Sigmoid colon (tissue), 6 donors: ENCODE measurements at regions not wholly inside any gene's neighbourhood (a gene's known extent, or its start where the extent isn't known, plus 50 kb on each side); places are given as distances from the start of the nearest gene placed in this dataset.

Experiments used
- DNase-seq: peaks from one replicate; pipeline ENCODE4 v3.0.0-alpha.2; 2019
- H3K27ac ChIP-seq, 4 donors: fragments of 200-600 bp; sonication (generic); one replicate each; pipeline ENCODE4 v1.5.1; 2016 to 2019; ENCODE audit warnings: mild to moderate bottlenecking in 1 of 4
- H3K27me3 ChIP-seq, 3 donors: fragments of 200-600 bp; sonication (generic); one replicate each; pipeline ENCODE4 v1.5.1; 2019; ENCODE audit warnings: mild to moderate bottlenecking in 1 of 3
- H3K36me3 ChIP-seq, 4 donors: fragments of 200-600 bp; sonication (generic); one replicate each; pipeline ENCODE4 v1.5.1; 2016 to 2019
- H3K4me1 ChIP-seq, 4 donors: fragments of 200-600 bp; sonication (generic); one replicate each; pipeline ENCODE4 v1.5.1; 2017 to 2019
- H3K4me3 ChIP-seq, 4 donors: fragments of 200-600 bp; sonication (generic); one replicate each; pipeline ENCODE4 v1.5.1; 2017 to 2019; ENCODE audit warnings: mild to moderate bottlenecking in 2 of 4, moderate library complexity in 1 of 4
- H3K9me3 ChIP-seq, 4 donors: fragments of 200-600 bp in 3 of 4; sonication (generic) in 3 of 4; one replicate each; pipeline versions ENCODE4 v1.5.1 to v1.6.1; 2013 to 2019
- CTCF ChIP-seq, 4 experiments: fragments of 450-650 bp in 3 of 4; fragments of 200-600 bp in 1 of 4; IDR thresholded peaks; one replicate each; pipeline ENCODE4 v1.5.1; 2016 to 2019; ENCODE audit warnings: antibody characterized with exemption in 4 of 4, mild to moderate bottlenecking in 3 of 4, moderate library complexity in 2 of 4
- EP300 ChIP-seq, 4 donors: sonication (generic); formaldehyde crosslinking; IDR thresholded peaks; one replicate each; pipeline ENCODE4 v1.6.1; 2017; ENCODE audit warnings: antibody characterized with exemption in 4 of 4
- POLR2A ChIP-seq, 2 donors: fragments of 450-650 bp; IDR thresholded peaks; one replicate each; pipeline ENCODE4 v1.6.1; 2016; ENCODE audit warnings: antibody characterized with exemption in 2 of 2, mild to moderate bottlenecking in 2 of 2, moderate library complexity in 2 of 2
- POLR2AphosphoS5 ChIP-seq, 4 donors: sonication (generic); formaldehyde crosslinking; IDR thresholded peaks; one replicate each; pipeline ENCODE4 v1.6.1; 2017; ENCODE audit warnings: antibody characterized with exemption in 4 of 4
- WGBS, 2 donors: extraction: QIAGEN DNeasy Blood & Tissue Kit; methylation state at CpG; one replicate each; pipeline ENCODE4 v1.1.7; 2013; 5-methylcytosine and 5-hydroxymethylcytosine counted together
- intact Hi-C: fragments of 100-400 bp; cut with DNase I; formaldehyde crosslinking; loops from one replicate; pipeline ENCODE4 v1.15.1; 2023
- donor health status: healthy with polysubstance abuse.
- donor health status: healthy.

- H3K27ac ChIP-seq, result no peak overlapping the region
- H3K4me3 ChIP-seq, result no peak overlapping the region
- WGBS, 2 donors, result 14 to 75% methylated on average over 1 of the region's 1 CpG
- H3K27me3 ChIP-seq, result no peaks in the 10 kb centered on the region
- DNase-seq, result no peak
- intact Hi-C loops, result no loop called here
- no peak for TF ChIP-seq POLR2AphosphoS5 (IDR thresholded peaks at IDR 0.05)
- TF ChIP-seq CTCF (IDR thresholded peaks at IDR 0.05), result no peak
- TF ChIP-seq EP300 (IDR thresholded peaks at IDR 0.05), result no peak
- TF ChIP-seq POLR2A (IDR thresholded peaks at IDR 0.05), result no peak
- H3K36me3 ChIP-seq, result no peaks in the 10 kb centered on the region
- no peaks in the 10 kb centered on the region for H3K9me3 ChIP-seq
- no peaks in the 10 kb centered on the region for H3K4me1 ChIP-seq
Observed at GRCh38 chr5:167984951-167985350, 306.5 kb upstream of the WWC1 start.

DNA sequence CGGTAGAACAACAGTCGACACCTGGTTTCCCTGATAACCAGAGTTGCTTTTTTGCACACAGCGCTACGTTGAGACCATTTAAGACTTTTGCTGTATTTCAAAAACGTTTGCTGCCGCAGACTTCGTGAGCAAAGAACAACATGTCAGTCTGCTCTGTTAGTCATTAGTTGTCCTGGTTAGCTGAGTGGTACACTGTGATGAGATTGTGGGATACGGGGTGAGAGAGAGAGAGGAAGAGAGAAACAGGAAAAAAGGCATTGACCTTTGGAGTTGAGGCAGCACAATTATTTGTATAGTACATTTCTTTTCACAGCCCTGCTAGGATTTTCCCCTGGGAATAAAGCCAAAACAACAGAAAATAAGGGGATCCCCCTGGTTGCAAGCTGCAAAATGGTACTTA lies 306.1 kb upstream of the WWC1 start:
- H3K36me3 ChIP-seq, result no peaks in the 10 kb centered on the region
- DNase-seq, result no peak
- H3K4me3 ChIP-seq, result no peak overlapping the region
- intact Hi-C loops, result no loop called here
- no peaks in the 10 kb centered on the region for H3K4me1 ChIP-seq
- TF ChIP-seq POLR2AphosphoS5 (IDR thresholded peaks at IDR 0.05) (no peak), POLR2A (IDR thresholded peaks at IDR 0.05) (no peak), CTCF (IDR thresholded peaks at IDR 0.05) (no peak), EP300 (IDR thresholded peaks at IDR 0.05) (no peak)
- 14 to 54% methylated on average over 8 of the region's 8 CpGs for WGBS, 2 donors
- H3K27me3 ChIP-seq, result no peaks in the 10 kb centered on the region
- H3K9me3 ChIP-seq, result no peaks in the 10 kb centered on the region
- H3K27ac ChIP-seq, result no peak overlapping the region

DNA sequence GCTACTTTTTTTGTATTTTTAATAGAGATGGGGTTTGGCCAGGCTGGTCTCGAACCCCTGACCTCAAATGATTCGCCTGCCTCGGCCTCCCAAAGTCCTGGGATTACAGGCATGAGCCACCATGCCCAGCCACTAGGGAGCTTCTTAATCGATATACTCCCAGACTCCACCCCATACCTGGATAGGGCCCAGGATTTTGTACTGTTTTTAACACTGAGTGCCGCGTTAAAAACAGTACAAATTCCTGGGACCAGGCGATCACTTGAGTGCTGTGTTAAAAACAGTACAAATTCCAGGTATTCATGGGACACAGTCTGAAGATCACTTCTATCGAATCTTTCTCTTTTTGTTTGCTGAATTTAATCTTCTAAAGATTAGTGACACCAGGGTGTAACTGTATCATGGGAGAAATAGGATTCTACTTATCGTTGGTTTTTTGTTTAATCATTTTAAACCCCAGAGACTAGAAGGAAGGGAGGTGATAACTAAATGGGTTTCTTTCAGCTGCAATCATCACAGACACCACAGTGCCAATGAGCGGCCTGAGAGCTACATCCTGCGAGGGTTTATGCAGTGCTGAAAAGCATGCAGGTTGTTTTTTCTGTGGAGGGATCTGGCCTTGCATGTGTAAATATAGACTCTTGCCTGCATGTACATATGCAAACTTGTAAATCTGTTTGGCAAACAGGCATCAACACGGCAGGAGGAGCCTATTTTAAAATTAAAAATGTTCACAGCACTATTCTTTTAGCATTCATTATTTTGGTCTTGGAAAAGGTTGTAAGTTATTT lies 303.8 kb upstream of the WWC1 start:
- Histone ChIP-seq H3K4me3 (no peak overlapping the region), H3K27me3 (no peaks in the 10 kb centered on the region), H3K4me1 (no peaks in the 10 kb centered on the region), H3K27ac (no peak overlapping the region), H3K9me3 (no peaks in the 10 kb centered on the region), H3K36me3 (no peaks in the 10 kb centered on the region)
- TF ChIP-seq EP300 (IDR thresholded peaks at IDR 0.05), result no peak
- no peak for TF ChIP-seq POLR2A (IDR thresholded peaks at IDR 0.05)
- no peak for DNase-seq
- intact Hi-C loops, result no loop called here
- WGBS, 2 donors, result 82 to 84% methylated on average over 12 of the region's 12 CpGs

- TF ChIP-seq EP300 (IDR thresholded peaks at IDR 0.05), result no peak
- no peak for TF ChIP-seq CTCF (IDR thresholded peaks at IDR 0.05)
- no peak for TF ChIP-seq POLR2AphosphoS5 (IDR thresholded peaks at IDR 0.05)
- no peak for TF ChIP-seq POLR2A (IDR thresholded peaks at IDR 0.05)
- intact Hi-C loops, result no loop called here
- no peak for DNase-seq
Observed at GRCh38 chr5:167992868-167993267, 298.6 kb upstream of the WWC1 start.

GRCh38 chr5:167993771-167994170 lies 297.7 kb upstream of the WWC1 start:
- 37 to 74% methylated on average over 3 of the region's 3 CpGs for WGBS, 2 donors
- peaks cover 0 to 2% (median 0%) of the 10 kb centered on the region in 4 donors for H3K4me1 ChIP-seq
- TF ChIP-seq CTCF (IDR thresholded peaks at IDR 0.05), result no peak
- TF ChIP-seq POLR2A (IDR thresholded peaks at IDR 0.05), result no peak
- no peak for TF ChIP-seq EP300 (IDR thresholded peaks at IDR 0.05)
- no peak for TF ChIP-seq POLR2AphosphoS5 (IDR thresholded peaks at IDR 0.05)
- DNase-seq, result no peak
- no peaks in the 10 kb centered on the region for H3K27me3 ChIP-seq
- H3K4me3 ChIP-seq, result no peak overlapping the region
- intact Hi-C loops, result no loop called here
- H3K36me3 ChIP-seq, result no peaks in the 10 kb centered on the region
- no peak overlapping the region for H3K27ac ChIP-seq
- H3K9me3 ChIP-seq, result no peaks in the 10 kb centered on the region

More at GRCh38 chr5:167992868-167993267, 298.6 kb upstream of the WWC1 start:
- H3K9me3 ChIP-seq, result no peaks in the 10 kb centered on the region
- no peak overlapping the region for H3K4me3 ChIP-seq
- H3K4me1 ChIP-seq, result peaks cover 0 to 2% (median 0%) of the 10 kb centered on the region in 4 donors
- H3K27me3 ChIP-seq, result no peaks in the 10 kb centered on the region
- no peaks in the 10 kb centered on the region for H3K36me3 ChIP-seq
- H3K27ac ChIP-seq, result no peak overlapping the region
- 64 to 76% methylated on average over 11 of the region's 11 CpGs for WGBS, 2 donors
